Neuronal stem cell (in vitro differentiated cells): ENCODE measurements at regions not wholly inside any gene's neighbourhood (a gene's known extent, or its start where the extent isn't known, plus 50 kb on each side); places are given as distances from the start of the nearest gene placed in this dataset.
A peak's percentile ranks its signal among the peaks of the same experiment; 100 is the strongest.

Experiments used
- DNase-seq: peaks from one replicate; pipeline ENCODE4 v3.0.0-alpha.2; 2013; ENCODE audit warnings: low spot score
- H2AFZ ChIP-seq: one replicate; pipeline ENCODE4 v1.6.1; 2013; ENCODE audit warnings: mild to moderate bottlenecking, low read length, inconsistent platforms
- H2AK5ac ChIP-seq: 2 replicates; pipeline ENCODE4 v1.6.1; 2013; ENCODE audit warnings: low read depth, mild to moderate bottlenecking, inconsistent platforms, low read length, moderate library complexity, mixed read lengths
- H2BK120ac ChIP-seq: 2 replicates; pipeline ENCODE4 v1.6.1; 2013; ENCODE audit warnings: low read depth, mild to moderate bottlenecking, inconsistent platforms, low read length, moderate library complexity, mixed read lengths
- H2BK12ac ChIP-seq: one replicate; pipeline ENCODE4 v1.6.1; 2013; ENCODE audit warnings: low read length, inconsistent platforms
- H2BK15ac ChIP-seq: 2 replicates; pipeline ENCODE4 v1.6.1; 2013; ENCODE audit warnings: mild to moderate bottlenecking, low read length, inconsistent platforms, mixed read lengths
- H2BK5ac ChIP-seq: one replicate; pipeline ENCODE4 v1.6.1; 2013; ENCODE audit warnings: inconsistent platforms, mild to moderate bottlenecking, low read length, moderate library complexity
- H3K14ac ChIP-seq: one replicate; pipeline ENCODE4 v1.6.1; 2013; ENCODE audit warnings: low read length, inconsistent platforms
- H3K18ac ChIP-seq: 2 replicates; pipeline ENCODE4 v1.6.1; 2013; ENCODE audit warnings: low read length, inconsistent platforms
- H3K23ac ChIP-seq: 2 replicates; pipeline ENCODE4 v1.6.1; 2013; ENCODE audit warnings: low read depth, mild to moderate bottlenecking, mixed read lengths, low read length, inconsistent platforms; ENCODE audit not compliant: poor library complexity
- H3K27ac ChIP-seq: replicated peaks from 3 replicates; pipeline ENCODE4 v1.5.1; 2013; ENCODE audit warnings: low read length, inconsistent platforms
- H3K27me3 ChIP-seq, 3 experiments: 2 replicates each; pipeline ENCODE4 v1.6.1; 2013; ENCODE audit warnings: low read length in 3 of 3, mild to moderate bottlenecking in 2 of 3, inconsistent platforms in 1 of 3, low read depth in 1 of 3, mixed read lengths in 1 of 3, moderate library complexity in 1 of 3; ENCODE audit not compliant: control insufficient read depth in 3 of 3, insufficient read depth in 3 of 3
- H3K36me3 ChIP-seq, 2 donors: replicated peaks in 1 of 2; 2 replicates each; pipeline ENCODE4 v1.6.1; 2013; ENCODE audit warnings: low read length in 2 of 2; ENCODE audit not compliant: control insufficient read depth in 2 of 2, insufficient read depth in 2 of 2
- H3K4ac ChIP-seq: 2 replicates; pipeline ENCODE4 v1.6.1; 2013; ENCODE audit warnings: inconsistent platforms, mild to moderate bottlenecking, low read length, moderate library complexity
- H3K4me1 ChIP-seq, 2 donors: 1 replicate in 1 of 2; 2 replicates in 1 of 2; pipeline ENCODE4 v1.6.1; 2013; ENCODE audit warnings: low read length in 2 of 2, low read depth in 1 of 2; ENCODE audit not compliant: control insufficient read depth in 2 of 2, insufficient read depth in 1 of 2
- H3K4me2 ChIP-seq: one replicate; pipeline ENCODE4 v1.6.1; 2013; ENCODE audit warnings: mild to moderate bottlenecking, low read length, inconsistent platforms; ENCODE audit not compliant: insufficient read depth, poor library complexity, severe bottlenecking
- H3K4me3 ChIP-seq, 2 donors: 2 replicates each; pipeline ENCODE4 v1.5.1; 2013; ENCODE audit warnings: low read length in 2 of 2, mild to moderate bottlenecking in 2 of 2, inconsistent platforms in 1 of 2, moderate library complexity in 1 of 2
- H3K79me1 ChIP-seq: one replicate; pipeline ENCODE4 v1.6.1; 2013; ENCODE audit warnings: low read depth, mild to moderate bottlenecking, inconsistent platforms, low read length, moderate library complexity
- H3K9ac ChIP-seq: one replicate; pipeline ENCODE4 v1.6.1; 2013; ENCODE audit warnings: mild to moderate bottlenecking, low read depth, low read length, inconsistent platforms; ENCODE audit not compliant: poor library complexity
- H3K9me3 ChIP-seq, 2 donors: replicated peaks in 1 of 2; 2 replicates each; pipeline versions ENCODE3 to v1.6.1; 2013; ENCODE audit warnings: low read length in 2 of 2, mild to moderate bottlenecking in 2 of 2, inconsistent platforms in 1 of 2, low read depth in 1 of 2, mixed read lengths in 1 of 2, moderate library complexity in 1 of 2; ENCODE audit not compliant: control insufficient read depth in 2 of 2, insufficient read depth in 1 of 2
- H4K8ac ChIP-seq: one replicate; pipeline ENCODE4 v1.6.1; 2013; ENCODE audit warnings: low read depth, mild to moderate bottlenecking, inconsistent platforms, low read length, moderate library complexity
- H4K91ac ChIP-seq: one replicate; pipeline ENCODE4 v1.6.1; 2013; ENCODE audit warnings: low read length, low read depth, mild to moderate bottlenecking, inconsistent platforms; ENCODE audit not compliant: poor library complexity
- WGBS, 2 donors: extraction: QIAGEN DNeasy Blood & Tissue Kit; methylation state at CpG; one replicate each; pipeline ENCODE4 v1.1.7; 2013; ENCODE audit warnings: missing lambda C conversion rate in 2 of 2, mixed read lengths in 1 of 2; ENCODE audit not compliant: insufficient read length in 2 of 2, insufficient replicate concordance in 1 of 2; ENCODE audit errors: extremely low coverage in 2 of 2; 5-methylcytosine and 5-hydroxymethylcytosine counted together

DNA sequence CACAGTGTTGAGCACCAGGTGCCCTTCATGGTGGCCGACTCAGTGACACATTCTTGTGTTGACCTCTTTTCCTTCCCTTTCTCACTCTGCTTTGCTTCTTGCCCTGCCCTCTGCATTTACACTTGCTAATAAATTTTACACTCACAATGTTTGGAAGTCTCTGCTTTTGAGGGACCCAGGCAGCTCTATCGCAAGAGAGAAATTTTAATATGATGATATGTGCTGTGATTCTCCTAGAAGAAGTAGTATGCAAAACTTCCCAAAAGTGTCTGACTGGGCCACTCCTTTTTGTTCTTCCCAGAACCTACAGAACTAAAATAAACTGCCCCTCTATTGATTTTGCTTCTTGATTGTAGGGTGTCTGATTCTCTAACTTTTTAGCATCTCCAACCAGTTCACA lies 135.0 kb downstream of the IRS1 start:
- Histone ChIP-seq H3K4me3 (no peak overlapping the region), H2BK12ac (no peak overlapping the region), H4K91ac (no peak overlapping the region), H2BK5ac (no peak overlapping the region), H3K4ac (no peak overlapping the region), H3K9ac (no peak overlapping the region), H4K8ac (no peak overlapping the region), H3K79me1 (no peaks in the 10 kb centered on the region), H3K18ac (no peak overlapping the region), H2BK15ac (no peak overlapping the region), H2AK5ac (no peak overlapping the region), H3K36me3 (no peaks in the 10 kb centered on the region), H3K9me3 (no peaks in the 10 kb centered on the region), H3K27me3 (no peaks in the 10 kb centered on the region), H2AFZ (no peak overlapping the region), H3K27ac (no peak overlapping the region), H3K23ac (no peak overlapping the region), H2BK120ac (no peak overlapping the region), H3K4me1 (peaks cover 0 to 3% of the 10 kb centered on the region in 2 donors), H3K14ac (no peak overlapping the region), H3K4me2 (no peak overlapping the region)
- no peak for DNase-seq
- WGBS, 2 donors: no CpG with 5 or more reads among the region's 2 CpGs

GRCh38 chr2:226664140-226664539 lies 135.5 kb downstream of the IRS1 start:
- Histone ChIP-seq H2AFZ (no peak overlapping the region), H2BK12ac (no peak overlapping the region), H3K9ac (no peak overlapping the region), H2BK120ac (no peak overlapping the region), H3K18ac (peak overlapping the region; percentile 9), H2BK5ac (no peak overlapping the region), H2AK5ac (no peak overlapping the region), H3K23ac (no peak overlapping the region), H3K27ac (no peak overlapping the region), H3K14ac (no peak overlapping the region), H4K91ac (no peak overlapping the region), H3K27me3 (no peaks in the 10 kb centered on the region), H3K4me3 (no peak overlapping the region), H3K79me1 (no peaks in the 10 kb centered on the region), H3K9me3 (no peaks in the 10 kb centered on the region), H3K36me3 (no peaks in the 10 kb centered on the region), H3K4me1 (peaks cover 0 to 6% of the 10 kb centered on the region in 2 donors), H2BK15ac (no peak overlapping the region), H3K4ac (no peak overlapping the region), H3K4me2 (no peak overlapping the region), H4K8ac (no peak overlapping the region)
- WGBS, 2 donors: no CpG with 5 or more reads among the region's 3 CpGs
- no peak for DNase-seq

- H3K79me1 ChIP-seq: no peaks in the 10 kb centered on the region
- H2BK12ac ChIP-seq: peak overlapping the region; percentile 50
- H3K4me2 ChIP-seq: no peak overlapping the region
- H3K27ac ChIP-seq: no peak overlapping the region
- H2AK5ac ChIP-seq: no peak overlapping the region
- H2BK15ac ChIP-seq: no peak overlapping the region
- no peak overlapping the region for H2BK5ac ChIP-seq
- no peaks in the 10 kb centered on the region for H3K27me3 ChIP-seq
- H4K91ac ChIP-seq: no peak overlapping the region
- no peak overlapping the region for H3K4ac ChIP-seq
- H2AFZ ChIP-seq: no peak overlapping the region
- no peak overlapping the region for H3K14ac ChIP-seq
- no peak overlapping the region for H3K18ac ChIP-seq
- no CpG with 5 or more reads among the region's 11 CpGs for WGBS, 2 donors
- H3K9me3 ChIP-seq: no peaks in the 10 kb centered on the region
- H2BK120ac ChIP-seq: no peak overlapping the region
- H3K4me1 ChIP-seq: peaks cover 0 to 6% of the 10 kb centered on the region in 2 donors
- H4K8ac ChIP-seq: no peak overlapping the region
- H3K36me3 ChIP-seq: no peaks in the 10 kb centered on the region
- H3K9ac ChIP-seq: no peak overlapping the region
- H3K4me3 ChIP-seq: no peak overlapping the region
- no peak for DNase-seq
- H3K23ac ChIP-seq: no peak overlapping the region
These were observed 137.7 kb downstream of the IRS1 start for GRCh38 chr2:226661789-226662545.

- no peak overlapping the region for H2BK5ac ChIP-seq
- no peak overlapping the region for H3K9ac ChIP-seq
- H3K27me3 ChIP-seq: no peaks in the 10 kb centered on the region
- H3K4ac ChIP-seq: no peak overlapping the region
- no peak overlapping the region for H3K4me2 ChIP-seq
- H4K8ac ChIP-seq: no peak overlapping the region
- no peak overlapping the region for H2BK120ac ChIP-seq
- peaks cover 0 to 6% of the 10 kb centered on the region in 2 donors for H3K4me1 ChIP-seq
- no peak overlapping the region for H3K27ac ChIP-seq
- H3K9me3 ChIP-seq: no peaks in the 10 kb centered on the region
- no peak overlapping the region for H2AK5ac ChIP-seq
- no peaks in the 10 kb centered on the region for H3K36me3 ChIP-seq
- no CpG with 5 or more reads among the region's 1 CpG for WGBS, 2 donors
- no peak overlapping the region for H3K4me3 ChIP-seq
- H3K18ac ChIP-seq: no peak overlapping the region
- no peak overlapping the region for H3K14ac ChIP-seq
- H3K23ac ChIP-seq: no peak overlapping the region
- no peak overlapping the region for H2BK15ac ChIP-seq
- H2AFZ ChIP-seq: peak overlapping the region; percentile 33
- H2BK12ac ChIP-seq: no peak overlapping the region
- no peak for DNase-seq
- H3K79me1 ChIP-seq: no peaks in the 10 kb centered on the region
- H4K91ac ChIP-seq: no peak overlapping the region
These were observed 139.1 kb downstream of the IRS1 start for GRCh38 chr2:226660526-226660925.
